ENCODE measurements at regions not wholly inside any gene's neighbourhood (a gene's known extent, or its start where the extent isn't known, plus 50 kb on each side); places are given as distances from the start of the nearest gene placed in this dataset.
A peak's percentile ranks its signal among the peaks of the same experiment; 100 is the strongest.

- DNase-seq = no peak
Measured at GRCh38 chr5:73337586-73338255, 110.9 kb downstream of the FOXD1 start.

- DNase-seq = no peak
Measured at GRCh38 chr5:73336366-73336765, 112.2 kb downstream of the FOXD1 start.

- no peak for DNase-seq
Measured at GRCh38 chr5:73333944-73334703, 114.5 kb downstream of the FOXD1 start.

GRCh38 chr5:73330613-73331012, 118.0 kb downstream of the FOXD1 start:
- no peak for DNase-seq

DNA sequence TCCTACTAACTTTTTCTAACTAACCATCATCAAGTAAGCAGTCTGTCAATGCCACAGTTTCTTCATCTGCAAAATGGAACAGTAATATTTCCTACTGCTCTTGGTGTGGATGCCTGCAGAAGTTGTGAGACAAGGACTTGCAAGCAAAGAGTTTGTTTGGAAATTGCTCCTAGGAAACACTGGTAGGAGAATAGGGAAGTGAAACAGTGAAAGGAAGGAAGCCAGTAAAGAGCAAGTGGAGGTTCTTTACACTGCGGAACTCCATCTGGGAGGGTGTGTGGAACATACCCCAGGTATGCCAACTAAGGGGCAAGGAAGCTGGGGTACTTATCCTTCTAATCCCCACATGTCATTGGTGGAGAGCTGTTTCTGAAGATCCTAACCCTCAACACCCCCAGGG, 119.9 kb downstream of the FOXD1 start:
- DNase-seq = no peak

DNA sequence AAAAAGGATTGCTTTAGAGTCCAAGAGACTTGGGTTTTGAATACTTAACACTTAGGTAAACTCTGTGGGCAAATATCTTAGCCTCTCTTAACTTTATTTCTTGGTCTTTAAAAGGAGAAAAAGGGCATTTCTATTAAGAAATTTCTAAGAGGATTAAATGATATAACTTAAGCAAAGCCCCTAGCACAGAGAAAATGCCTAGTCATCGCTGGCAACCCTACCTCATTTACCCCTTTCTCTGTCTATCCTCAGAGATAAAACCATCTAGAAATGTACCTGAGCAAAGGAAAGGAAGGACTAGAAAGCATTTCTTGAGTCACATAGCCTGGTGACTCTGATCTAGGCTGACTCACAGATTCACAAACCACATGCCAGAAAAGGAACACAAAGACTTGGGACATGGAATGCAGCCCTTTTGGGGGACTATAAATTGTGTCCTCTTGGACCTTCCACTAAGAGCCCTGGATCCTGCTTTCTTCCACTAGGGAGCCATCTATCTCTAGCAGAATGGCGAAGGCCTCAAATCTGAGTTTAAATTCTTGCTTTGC, 120.6 kb downstream of the FOXD1 start:
- no peak for DNase-seq

GRCh38 chr5:73325546-73325945, 123.0 kb downstream of the FOXD1 start:
- no peak for DNase-seq

- DNase-seq = no peak
Measured at GRCh38 chr5:73323466-73323865, 125.1 kb downstream of the FOXD1 start.

GRCh38 chr5:73322437-73323076, 126.0 kb downstream of the FOXD1 start:
- no peak for DNase-seq

DNA sequence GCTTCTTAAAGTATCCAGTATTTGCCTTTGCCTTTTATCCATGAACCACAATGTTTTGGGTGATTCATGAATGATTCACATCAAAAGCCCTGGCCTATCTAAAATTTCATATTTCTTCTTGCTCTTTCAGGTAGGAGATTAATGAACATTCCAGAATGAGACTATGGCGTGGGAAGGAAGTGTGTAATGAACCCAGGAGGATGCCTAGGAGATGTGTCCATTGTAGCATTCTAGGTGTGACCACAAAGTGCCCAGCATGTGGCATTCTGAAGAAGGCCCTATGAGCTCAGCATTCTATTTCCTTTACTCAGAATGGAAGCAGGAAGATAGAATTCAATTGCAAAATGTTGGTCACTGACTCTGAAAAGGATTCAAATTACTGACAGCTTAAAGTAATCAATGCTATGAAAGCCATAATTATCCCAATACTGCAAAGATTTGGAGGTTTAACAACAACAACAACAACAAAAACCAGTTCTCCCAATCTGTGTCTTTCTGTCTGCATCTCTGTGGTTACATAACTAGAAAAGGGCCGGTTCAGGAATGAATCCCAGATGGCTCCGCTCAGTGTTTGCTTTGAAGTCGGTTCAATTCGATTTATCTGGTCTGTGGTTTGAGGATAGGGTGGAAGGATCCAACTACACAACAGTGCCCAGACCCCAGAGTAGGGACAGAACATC, 126.7 kb downstream of the FOXD1 start:
- no peak for DNase-seq

GRCh38 chr5:73319036-73319435, 129.5 kb downstream of the FOXD1 start:
- DNase-seq = no peak

DNA sequence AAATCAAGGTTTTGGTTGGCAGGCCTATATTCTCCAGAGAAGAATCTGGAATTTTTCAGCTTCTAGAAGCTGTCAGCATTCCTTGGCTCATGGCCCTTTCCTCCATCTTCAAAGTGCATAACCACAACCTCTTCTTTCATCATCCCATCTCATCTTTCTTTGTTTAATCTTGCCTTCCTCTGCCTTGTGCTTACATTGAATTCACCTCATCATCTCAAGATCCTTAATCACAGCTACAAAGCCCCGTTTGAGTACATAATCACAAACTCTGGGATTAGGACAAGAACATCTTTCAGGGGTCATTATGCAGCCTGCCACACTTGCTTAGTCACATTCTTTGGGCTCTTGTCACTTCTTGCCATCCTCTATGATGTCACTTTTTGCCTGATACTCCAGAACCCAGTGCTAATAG, 130.3 kb downstream of the FOXD1 start:
- DNase-seq = no peak

GRCh38 chr5:73317523-73317922, 131.1 kb downstream of the FOXD1 start:
- DNase-seq = no peak

- DNase-seq = no peak
Measured at GRCh38 chr5:73314395-73315257, 134.0 kb downstream of the FOXD1 start.

DNA sequence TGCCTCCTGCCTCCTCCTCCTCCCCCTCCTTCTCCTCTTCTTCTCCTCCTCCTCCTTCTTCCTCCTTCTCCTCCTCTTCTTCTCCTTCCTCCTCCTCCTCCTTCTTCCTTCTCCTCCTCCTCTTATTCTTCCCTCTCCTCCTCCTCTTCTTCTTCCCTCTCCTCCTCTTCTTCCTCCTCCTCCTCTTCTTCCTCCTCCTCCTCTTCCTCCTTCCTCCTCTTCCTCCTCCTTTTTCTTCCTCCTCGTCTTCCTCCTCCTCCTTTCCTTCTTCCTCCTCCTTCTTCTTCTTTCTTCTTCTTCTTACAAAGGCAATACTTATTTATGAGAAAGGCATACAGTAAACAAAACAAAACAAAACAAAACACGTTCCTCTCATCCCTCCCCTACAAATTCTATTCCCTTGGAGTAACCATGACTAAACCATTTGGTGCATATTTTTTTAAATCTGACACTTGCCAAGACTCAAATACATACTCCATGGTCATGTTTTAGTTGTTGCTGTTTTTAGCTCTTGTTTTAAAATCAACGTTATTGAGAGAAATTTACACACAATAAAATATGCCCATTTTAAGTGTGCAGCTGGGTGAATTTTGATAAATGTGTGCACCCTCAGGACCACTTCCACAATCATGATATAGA, 135.6 kb downstream of the FOXD1 start:
- DNase-seq = no peak

GRCh38 chr5:73312146-73312871, 136.3 kb downstream of the FOXD1 start:
- peak; percentile 7 for DNase-seq

DNA sequence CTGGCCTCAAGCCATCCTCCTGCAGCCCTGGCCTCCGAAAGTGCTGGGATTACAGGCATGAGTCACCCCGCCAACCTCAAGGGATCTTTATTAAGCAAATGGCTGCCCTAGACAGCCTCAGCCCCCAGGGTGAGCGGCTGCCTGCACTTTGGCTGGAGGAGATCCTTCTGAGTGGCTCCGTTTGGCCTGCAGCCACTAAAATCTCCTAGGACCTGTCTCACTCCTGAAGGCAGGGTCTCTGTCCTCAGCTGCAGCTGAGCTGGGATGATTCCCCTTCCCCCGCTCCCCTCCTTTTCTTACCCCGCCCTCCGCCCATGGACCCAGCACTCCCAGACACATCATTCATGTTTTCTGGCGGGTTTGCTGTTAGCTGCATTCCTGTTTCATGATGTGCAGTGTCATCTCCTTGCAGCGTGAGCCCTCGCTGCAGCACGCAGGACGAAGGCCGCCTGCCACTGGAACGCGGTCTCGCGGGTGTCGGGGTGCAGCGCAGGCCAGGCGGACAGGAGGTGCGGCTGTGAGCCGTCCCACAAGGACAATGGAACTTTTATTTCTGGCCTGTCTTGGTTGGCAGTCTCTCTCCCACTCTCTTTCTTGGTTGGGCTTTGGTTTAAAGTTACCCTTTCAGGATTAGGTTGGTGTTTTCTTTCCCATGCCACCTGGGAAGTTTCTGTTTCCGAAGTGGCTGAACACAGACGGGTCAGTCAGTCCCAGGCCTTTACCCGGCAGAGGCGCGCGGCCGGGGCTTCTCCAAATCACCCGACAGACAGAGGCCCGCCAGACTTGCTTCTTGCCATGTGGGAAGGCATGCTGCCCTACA, 137.1 kb downstream of the FOXD1 start:
- no peak for DNase-seq

DNA sequence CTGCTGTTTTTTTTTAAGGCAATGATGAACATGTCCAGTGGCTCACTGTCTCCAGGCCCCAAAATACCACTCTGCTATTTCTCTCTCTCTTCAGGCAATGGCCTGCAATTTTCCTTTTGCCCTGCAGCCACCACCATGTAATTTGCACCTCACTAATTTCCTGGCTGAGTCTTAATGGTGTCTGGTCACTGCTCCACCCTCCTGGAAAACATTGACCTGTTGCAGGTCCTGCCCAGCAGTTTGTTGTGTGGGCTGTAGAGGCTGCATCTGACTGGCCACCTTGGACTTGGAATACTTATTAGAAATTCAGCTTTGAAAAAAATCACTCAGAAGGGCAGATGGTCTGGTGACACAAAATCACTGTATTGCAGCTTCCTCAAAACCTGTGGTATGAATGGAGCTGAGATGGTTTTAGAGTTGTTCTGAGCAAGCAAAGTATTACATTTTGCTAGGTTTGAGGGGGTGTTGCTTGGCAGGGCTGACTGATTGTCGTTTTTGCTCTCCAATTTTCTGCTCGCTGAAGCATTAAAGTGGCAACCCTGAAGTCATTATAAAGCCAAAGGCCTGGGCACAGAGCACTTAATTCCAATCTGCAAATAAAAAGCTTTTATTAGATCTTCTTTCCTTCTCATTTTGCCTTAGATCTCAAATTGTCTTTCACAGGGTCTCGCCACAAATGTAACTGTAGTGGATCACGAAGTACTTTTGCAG, 134.8 kb downstream of the TMEM174 start:
- no peak for DNase-seq

GRCh38 chr5:73306741-73307275, 133.8 kb downstream of the TMEM174 start:
- DNase-seq = no peak

All from CD4-positive, alpha-beta T cell treated with Interleukin-17A for 4 hours (primary cell).